Transverse colon (tissue), 3 donors: ENCODE measurements at regions not wholly inside any gene's neighbourhood (a gene's known extent, or its start where the extent isn't known, plus 50 kb on each side); places are given as distances from the start of the nearest gene placed in this dataset.

ENCODE experiments used
- CTCF ChIP-seq, 5 experiments: fragments of 200-600 bp in 3 of 5; fragments of 450-650 bp in 2 of 5; sonication (generic) in 3 of 5; IDR thresholded peaks; 1 replicate in 2 of 5; 2 replicates in 3 of 5; pipeline ENCODE4 v1.5.1; 2016 to 2017; ENCODE audit warnings: antibody characterized with exemption in 5 of 5, inconsistent platforms in 3 of 5, mild to moderate bottlenecking in 2 of 5, moderate library complexity in 1 of 5
- EP300 ChIP-seq: sonication (generic); formaldehyde crosslinking; IDR thresholded peaks from one replicate; pipeline ENCODE4 v1.6.1; 2017; ENCODE audit warnings: antibody characterized with exemption, low read depth
- POLR2A ChIP-seq: fragments of 450-650 bp; IDR thresholded peaks from one replicate; pipeline ENCODE4 v1.6.1; 2016; ENCODE audit warnings: antibody characterized with exemption, mild to moderate bottlenecking, moderate library complexity

DNA sequence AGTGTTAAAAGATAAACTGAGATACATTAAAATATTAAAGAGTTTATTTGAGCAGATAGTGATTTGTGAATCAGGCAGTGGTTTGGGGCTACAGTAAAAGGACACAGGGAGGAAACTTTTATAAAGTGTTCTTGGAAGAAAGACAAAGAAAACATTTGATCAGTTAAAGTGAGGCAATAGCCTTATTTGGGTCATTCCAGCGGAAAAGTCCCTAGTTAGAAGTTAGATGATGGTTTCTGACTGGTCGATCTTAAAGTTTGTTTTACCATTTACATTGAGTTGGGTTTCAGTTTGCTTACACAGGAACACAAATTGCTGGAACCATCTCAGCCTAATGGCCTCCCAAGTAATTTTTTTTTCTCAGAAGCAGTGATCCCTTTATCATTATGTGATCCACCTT is 69.7 kb downstream of the PPP1R2C start:
- no peak for TF ChIP-seq CTCF (IDR thresholded peaks at IDR 0.05)
- no peak for TF ChIP-seq EP300
- no peak for TF ChIP-seq POLR2A
